Superior temporal gyrus (tissue), 1 donor: ENCODE measurements at regions not wholly inside any gene's neighbourhood (a gene's known extent, or its start where the extent isn't known, plus 50 kb on each side); places are given as distances from the start of the nearest gene placed in this dataset.

ENCODE experiments used
- DNase-seq: peaks from one replicate; pipeline ENCODE4 v3.0.0-alpha.2; 2016; ENCODE audit errors: extremely low spot score

DNA sequence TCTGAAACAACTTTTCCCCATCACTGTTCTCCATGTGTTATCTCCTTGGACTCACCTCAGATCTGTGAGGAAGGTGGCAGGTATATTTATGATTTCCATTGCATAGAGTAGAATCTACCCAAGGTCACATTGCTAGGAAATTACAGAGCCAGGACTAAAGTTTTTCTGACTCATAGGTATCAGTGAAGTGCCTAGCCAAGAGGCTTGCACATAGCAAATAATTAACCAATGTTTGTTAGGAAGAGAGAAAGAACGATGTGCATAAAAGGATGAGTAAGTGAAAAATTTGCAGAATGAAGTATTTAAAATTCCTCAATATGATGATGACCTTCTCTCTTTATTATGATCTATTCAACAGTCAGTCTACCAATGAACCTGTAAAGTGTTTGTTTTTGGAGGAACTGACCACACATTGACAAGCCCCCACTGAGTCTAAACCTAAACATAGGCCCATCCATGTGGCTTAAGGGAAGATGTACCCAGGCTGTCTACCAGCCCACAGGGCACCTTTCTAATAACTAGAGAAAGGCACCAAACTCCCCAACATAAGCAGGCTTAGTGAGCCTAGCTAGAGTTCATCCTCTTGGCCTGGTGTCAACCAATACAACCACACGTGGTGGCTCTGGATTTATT is 252.9 kb upstream of the ZMIZ1 start:
- no peak for DNase-seq

DNA sequence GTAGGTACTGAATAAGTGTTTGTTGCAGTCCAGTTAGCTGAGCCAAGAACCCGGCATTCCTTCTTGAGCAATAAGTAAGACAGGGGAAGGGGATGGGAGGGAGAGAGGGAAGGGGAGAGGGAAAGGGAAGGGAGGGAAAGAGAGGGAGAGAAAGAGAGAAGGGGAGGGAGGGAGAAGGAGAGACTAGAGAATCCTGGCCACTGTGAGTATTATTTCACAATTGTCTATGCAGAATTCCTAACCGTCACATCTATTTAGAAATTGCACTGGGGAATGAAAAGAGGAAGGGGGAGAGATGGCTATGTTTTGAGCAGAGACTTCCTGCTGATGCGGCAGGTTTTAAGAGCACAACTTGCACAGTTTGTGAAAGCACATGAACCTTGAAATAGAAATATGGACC is 251.4 kb upstream of the ZMIZ1 start:
- DNase-seq: no peak

DNA sequence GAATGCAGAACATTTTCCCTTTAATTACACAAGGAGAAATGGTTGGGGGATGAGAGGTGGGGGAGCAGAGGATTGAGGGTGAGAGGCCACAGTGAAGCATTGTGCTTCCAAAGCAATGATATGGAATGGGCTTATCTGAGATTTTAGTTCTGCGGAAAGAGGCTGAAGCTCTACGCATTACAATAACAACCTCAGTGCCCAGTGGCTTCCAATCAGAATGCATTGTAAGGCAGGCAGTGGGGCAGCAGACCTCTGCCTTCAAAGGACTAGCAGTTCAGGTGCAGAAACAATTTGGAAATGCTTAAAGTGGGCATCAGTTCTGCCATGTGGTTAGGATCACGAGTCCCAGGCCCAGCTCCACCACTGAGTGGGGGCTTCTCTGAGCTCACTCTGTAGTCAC is 251.0 kb upstream of the ZMIZ1 start:
- no peak for DNase-seq

DNA sequence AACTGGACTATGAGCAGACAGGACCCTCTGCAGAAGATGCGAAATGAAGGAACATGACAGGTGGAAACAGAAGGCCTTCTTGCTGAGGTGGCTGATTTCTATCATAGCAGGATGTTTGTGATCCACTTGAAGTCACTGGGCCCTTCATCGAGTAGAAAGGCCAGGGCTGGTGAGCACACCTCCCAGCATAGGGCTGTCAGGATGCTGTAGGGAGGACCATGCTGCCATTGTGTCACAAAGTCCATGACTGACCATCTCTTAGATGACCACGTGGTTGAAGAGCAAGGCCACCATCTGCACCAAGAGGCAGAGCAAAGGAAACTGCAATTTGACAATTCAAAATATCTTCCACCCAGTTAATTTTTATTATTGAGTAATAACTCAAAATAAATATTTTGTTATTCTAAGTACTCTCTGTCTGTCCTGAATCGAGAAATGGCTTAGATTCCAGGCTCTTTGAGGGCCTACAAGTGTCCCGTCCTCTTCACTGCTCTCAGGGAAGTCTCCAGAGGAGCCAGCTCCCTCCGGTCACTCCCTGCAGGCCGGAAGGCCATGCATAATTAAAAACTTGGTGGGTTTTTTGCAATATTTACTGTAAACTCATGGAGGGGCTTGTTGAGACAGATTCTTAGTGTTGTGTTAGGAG is 249.3 kb upstream of the ZMIZ1 start:
- DNase-seq: no peak

DNA sequence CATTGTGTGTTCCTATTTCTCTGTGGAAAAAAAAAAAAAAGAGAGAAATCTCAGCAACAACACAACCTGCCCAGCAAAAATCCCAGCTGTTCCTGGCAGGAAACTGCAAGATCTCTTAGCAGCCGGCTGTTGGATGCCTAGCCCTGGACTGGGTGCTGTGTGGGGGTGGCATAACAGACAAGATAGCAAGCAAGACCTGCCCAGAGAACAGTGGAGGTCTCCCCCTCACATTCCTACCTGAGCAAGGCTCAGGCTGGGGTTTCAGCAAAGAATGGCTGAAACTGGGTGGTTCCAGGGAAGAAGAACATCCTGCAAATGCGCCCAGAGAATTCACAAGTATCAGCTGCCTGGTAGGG is 248.8 kb upstream of the ZMIZ1 start:
- DNase-seq: no peak

DNA sequence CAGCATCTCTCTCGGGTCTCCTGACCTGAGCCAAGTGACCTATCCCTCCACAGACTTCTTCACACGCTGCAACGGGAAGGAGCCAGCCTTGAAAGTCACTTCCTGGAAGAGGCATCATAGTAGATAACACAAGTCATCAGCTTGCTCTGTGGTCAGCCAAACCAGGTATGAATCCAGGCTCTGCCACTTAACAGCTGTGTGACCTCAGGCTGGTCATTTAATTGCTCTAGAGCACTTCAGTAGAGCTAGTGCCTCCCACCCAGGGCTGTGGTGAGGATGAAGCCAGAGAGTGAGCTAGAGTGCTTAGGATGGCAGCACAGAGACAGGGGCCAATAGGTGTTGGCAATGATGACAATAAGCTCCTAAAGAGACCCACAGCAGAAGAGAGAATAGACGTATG is 247.7 kb upstream of the ZMIZ1 start:
- no peak for DNase-seq

DNA sequence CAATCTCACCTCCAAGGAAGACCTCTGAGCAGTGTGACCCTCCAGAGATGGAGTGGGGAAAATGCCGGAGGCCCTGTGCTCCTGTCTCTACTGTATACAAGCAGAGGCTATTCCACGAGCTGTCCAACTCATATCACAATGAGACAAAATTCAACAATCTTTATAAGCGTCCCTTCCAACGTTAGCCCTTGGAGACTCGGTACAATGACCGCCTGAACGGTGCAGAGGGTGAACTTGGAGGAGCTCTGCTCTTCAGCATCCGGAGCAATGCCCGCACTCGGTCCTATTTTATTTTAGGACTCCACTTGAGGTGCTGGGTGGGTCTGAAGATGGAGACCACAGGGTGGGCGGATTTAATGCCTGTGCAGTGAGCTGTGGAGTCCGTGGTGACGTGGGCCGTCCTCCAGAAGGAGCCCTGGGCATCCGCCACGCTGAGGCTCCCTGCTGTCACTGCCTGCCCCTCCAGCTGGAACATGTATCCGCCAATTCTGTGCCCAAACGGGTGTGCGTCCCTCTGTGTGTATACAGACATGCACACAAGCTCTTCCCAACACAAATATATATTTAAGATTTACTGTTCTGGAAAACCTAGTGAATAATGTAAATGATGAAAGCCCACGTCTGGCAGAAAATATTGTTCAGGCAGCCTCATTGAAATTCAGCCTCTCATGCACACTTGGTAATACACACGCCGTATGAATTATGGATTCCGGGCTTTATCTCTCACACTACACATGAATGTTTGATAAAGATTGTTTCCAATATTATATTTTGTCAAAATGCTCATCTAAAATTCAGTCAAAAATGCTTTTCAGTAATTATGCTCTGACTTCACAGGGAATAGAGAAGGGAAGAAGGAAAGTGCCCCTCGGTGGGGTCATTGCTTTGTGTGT is 239.9 kb upstream of the ZMIZ1 start:
- DNase-seq: no peak

DNA sequence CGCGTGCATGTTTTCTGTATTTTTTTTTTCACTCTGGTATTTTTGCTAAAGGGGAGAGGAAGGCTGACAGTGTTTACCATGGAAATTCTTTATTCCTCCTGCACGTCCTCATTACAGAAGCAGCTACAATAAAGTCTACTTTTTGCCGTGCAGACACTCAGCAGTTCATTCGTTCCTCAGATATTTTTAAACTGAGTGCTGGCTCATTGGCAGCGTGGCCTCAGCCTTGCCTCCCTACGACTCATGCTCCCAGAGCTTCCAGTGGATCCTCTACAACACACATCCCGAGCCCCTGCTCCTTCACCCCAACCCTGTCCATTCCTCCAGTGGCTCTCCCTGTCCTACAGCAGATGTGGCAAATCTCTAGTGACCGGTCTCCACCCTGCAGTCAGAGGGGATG is 239.2 kb upstream of the ZMIZ1 start:
- no peak for DNase-seq

DNA sequence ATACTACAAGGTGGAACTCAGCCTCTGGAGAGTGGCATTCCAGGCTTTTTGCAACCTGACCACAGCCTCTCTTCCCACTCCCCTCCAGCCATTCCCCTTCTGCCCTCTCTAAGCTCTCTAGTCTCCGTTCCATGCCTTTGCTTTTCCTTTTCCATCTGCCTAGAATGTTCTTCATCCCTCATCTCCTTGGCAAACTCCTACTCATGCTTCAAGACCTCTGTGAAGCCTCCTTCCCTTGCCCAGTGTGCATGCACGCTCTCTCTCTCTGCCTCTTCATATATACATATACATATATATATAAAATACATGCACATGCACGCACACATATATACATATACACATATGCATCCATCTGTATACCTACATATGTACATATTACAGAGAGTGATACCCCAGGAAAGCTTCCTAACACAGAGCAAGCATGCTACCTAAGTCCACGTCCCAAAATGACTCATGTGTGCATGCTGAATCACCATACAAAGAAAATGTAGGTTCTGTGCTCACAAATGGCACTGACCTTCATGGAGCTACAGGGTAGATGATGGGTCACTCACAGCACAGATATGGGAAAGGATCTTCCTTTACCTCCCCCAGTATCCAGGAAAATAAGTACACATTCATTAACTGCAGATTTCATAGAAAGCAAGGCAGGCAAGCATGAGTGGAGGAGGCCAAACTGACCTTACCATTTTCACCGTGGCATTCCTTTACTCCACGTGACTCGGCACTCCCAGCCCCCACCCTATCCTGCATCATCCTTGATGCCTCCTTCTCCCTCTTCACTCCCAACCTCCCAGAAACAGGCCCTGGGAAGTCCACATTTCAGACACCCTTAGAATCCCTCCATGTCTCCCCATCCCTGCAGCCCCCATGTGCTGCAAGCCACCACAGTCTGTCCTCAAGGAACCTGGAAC is 238.4 kb upstream of the ZMIZ1 start:
- DNase-seq: no peak

DNA sequence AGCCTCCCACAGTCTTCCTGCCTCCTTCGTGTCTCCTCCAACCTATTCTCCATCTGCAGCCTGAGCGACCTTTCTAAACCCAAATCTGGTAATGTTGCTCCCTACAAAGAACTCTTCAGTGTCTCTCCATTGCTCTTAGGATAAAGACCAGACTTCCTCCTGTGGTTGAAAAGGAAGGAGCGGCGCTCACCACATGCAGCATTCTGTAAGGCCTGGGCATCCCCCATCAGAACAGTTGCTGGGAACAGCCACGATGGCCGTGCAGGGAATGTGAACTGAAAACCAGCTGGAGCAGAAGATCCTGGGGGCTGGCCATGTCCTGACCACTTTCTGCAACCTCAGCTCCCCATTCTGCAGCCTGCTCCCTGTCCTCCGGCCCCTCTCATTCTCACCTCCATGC is 237.8 kb upstream of the ZMIZ1 start:
- no peak for DNase-seq

DNA sequence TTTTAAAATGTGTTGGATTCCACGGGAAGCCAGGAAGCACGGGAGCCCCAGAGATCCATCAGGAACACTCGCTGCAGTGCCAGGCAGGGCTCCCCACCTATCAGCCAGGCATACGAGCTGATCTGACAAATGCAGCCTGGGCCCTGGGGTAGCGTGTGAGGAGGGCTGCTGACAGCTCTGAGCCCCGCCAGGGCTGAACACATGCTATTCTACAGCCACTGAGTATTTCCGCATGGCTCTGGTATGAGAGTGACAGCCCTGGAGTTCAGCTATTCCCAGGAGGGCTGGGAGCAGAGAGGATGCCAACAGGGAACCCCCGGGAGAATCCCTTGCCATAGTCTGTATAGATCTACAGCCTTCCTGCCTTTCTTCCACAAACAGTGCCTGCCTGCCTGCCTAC is 237.3 kb upstream of the ZMIZ1 start:
- no peak for DNase-seq

DNA sequence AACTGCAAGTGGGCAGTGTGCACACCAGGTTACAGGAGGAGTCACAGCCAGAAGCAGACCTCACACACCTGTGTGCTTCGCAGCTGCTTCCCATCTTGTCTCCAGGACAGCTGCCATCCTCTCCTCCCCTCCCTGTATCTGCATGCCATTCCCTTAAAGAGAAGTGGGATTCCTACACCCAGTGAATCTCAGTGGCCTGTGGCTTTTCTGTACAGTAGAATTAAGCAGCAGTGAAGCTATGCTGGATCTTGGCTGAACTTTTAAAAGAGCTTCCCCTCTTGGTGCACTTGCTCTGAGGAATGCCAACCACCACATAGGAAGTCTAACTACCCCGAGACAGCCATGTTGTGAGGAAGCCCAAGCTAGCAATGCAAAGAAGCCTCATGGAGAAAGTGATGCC is 236.5 kb upstream of the ZMIZ1 start:
- no peak for DNase-seq

DNA sequence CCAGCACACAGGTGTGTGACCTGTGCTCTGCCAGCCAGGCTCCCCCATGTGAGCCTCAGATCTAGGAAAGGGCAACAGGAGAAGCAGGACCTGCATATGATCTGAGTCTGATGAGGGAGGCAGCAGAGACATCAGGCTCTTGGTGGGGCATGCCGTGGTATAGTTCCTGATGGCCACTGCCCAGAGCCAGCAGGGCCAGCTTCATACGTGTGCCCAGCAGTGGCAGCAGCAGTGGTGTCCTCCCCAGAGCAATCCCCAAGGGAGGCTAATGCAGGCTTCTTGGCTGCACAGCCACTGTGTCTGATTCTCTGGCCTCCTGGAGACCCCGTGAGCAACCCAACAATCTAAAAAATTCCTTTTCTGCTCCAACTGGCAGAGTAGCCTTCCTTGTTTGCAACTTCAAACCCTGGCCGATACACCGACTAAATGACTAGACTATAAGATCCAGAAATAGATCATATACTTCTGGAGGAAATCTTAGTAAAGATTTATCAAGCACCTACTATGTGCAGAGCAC is 230.6 kb upstream of the ZMIZ1 start:
- no peak for DNase-seq

DNA sequence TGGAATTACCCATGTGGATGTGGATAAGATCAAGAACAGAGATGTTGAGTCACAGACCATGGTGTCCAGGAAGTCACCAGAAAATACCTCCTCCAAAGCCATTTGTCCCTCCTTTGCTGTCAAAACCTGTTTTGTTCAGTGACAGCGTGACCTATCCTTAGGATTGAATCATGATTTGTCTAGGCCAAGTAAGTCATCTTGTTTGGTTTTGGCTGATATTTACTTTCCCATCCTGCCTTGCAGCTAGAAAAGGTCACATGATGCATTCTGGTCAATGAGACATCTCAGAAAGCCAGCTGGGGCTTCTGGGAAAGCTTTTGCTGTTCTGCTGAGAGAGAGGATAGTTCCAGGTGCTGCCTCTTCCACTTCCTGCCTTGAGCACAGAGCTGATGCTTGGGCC is 225.3 kb upstream of the ZMIZ1 start:
- DNase-seq: no peak

DNA sequence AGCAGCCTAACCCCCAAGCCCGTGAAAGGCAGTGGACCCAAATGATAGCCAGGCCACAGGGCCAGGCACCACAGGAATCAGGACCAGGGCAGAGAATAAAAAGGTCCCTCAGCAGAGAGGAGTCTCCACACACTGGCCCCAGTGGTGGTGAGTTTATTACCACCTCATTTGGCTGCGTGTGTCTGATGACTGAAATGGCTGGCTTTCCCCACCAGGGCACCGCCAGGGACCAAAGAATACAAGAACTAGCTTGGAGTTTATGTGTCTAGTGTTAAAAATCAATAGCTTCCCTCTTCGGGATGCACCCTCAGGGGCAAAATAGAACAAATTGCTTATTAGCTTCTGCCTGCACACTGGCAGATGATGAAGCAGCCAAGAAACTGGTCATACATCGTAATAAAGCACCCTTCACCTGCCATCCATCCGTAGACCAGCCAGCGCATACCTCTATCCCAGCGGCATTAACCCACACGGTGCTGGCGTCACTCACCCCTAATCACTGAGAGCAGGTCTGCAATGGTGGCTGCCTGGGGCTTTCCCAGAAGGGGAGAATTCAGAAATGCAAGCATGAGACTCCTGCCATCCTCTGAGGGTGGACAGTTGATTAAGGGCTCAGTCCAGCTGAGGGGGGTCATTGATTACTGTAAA is 223.7 kb upstream of the ZMIZ1 start:
- no peak for DNase-seq

DNA sequence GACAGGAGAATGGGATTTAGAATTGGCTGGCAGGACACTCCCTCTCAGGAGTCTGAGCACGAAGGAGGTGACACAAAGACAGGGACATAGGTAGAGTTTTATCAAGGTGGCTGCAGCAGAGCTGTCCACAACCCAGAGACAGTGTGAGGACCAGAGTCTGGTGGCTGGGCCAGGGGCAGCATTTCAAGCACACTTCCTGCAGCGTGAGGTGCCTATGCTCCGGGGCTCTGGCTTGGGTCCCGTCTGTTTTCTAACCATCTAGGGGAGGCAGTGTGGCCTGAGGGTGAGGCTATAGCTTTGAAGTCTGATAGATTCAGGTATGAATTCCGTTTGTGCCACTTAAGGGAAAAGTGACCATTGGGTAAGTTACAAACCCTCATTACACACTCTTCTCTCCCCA is 222.7 kb upstream of the ZMIZ1 start:
- no peak for DNase-seq

DNA sequence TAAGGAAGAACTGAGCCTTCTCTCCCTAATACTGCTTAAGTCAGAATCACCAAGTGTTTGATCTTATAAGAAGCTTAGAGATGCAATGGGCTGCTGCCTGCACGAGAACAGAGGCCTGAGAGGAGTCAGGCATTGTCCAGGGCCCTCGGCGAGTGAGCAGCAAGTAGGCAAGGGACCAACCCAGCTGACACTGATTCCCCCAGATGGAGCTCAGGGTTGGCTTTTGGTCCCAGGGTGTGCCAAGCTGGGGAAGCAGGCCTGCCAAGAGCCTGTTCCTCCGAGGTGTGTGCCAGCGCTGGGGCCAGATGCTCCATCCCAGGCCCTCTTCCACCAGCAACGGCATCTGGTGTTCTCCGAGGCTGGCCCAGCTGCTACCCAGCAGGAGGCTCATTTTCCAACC is 222.0 kb upstream of the ZMIZ1 start:
- DNase-seq: peak; percentile 74

DNA sequence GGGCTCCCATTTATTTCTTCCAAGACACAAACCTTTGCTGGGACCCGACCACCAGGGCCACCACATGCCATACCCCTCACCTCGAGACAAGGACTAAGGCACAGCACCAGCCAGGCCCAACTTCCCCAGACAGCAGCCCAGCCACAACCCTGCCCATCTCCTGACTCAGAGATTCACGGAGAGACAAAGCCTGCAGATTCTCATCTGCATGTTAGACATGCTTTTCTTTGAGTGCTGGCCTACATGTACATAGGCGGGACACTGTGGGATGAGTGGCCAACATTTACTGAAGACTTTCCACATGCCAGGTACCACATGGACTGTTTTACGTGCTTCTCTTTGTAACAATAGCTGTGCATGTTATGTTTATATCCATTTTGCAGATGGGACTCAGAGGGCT is 221.3 kb upstream of the ZMIZ1 start:
- no peak for DNase-seq

DNA sequence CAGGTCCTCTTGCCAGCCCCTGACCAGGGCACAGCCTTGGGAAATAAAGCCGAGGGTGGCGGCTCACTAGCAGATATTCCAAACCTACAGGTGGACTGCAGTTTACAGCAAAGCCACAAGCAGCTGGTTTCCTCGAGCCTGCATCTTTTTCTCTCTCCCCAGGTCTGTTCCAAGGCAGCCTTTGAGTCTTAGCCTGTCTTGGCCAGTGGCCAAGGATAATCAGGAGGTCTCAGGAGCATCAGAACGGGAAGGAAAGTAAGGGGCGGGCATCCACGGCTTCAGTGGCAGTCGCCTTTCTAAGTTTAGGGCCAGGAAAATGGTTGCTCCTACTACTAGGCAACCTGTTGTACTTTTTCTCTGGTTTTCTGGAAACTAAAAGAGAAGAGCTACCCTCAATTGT is 219.7 kb upstream of the ZMIZ1 start:
- no peak for DNase-seq

DNA sequence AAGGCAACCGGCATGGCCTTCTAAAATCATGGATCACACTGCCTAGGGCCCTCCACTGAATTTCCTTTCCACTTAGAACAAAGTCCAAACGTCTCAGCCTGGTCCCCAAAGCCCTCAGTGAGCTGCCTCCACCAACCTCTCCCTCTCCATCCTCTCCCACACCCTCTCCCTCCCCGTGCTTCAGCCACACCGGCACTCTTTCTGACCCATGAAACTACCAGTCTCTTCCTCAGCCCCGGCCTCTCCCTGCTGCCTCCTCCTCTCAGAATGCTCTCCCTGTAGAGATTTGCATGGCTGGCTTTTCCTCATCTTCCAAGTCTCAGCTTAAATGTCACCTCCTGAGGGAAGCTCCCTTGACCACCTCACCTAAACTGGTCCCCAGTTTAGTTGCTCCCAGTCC is 219.0 kb upstream of the ZMIZ1 start:
- DNase-seq: no peak
